Rectal smooth muscle tissue (tissue), 1 donor: ENCODE measurements at regions not wholly inside any gene's neighbourhood (a gene's known extent, or its start where the extent isn't known, plus 50 kb on each side); places are given as distances from the start of the nearest gene placed in this dataset.

Source experiments
- H3K27ac ChIP-seq: one replicate; pipeline ENCODE4 v1.7.0; 2013; ENCODE audit warnings: low read depth, low read length, inconsistent platforms
- H3K27me3 ChIP-seq: one replicate; pipeline ENCODE4 v1.7.0; 2013; ENCODE audit warnings: low read length; ENCODE audit not compliant: control insufficient read depth, insufficient read depth
- H3K36me3 ChIP-seq: one replicate; pipeline ENCODE4 v1.7.0; 2013; ENCODE audit warnings: low read length; ENCODE audit not compliant: control insufficient read depth, insufficient read depth
- H3K4me1 ChIP-seq: one replicate; pipeline ENCODE4 v1.7.0; 2013; ENCODE audit warnings: low read length; ENCODE audit not compliant: control insufficient read depth, insufficient read depth
- H3K4me3 ChIP-seq: one replicate; pipeline ENCODE4 v1.7.0; 2013; ENCODE audit warnings: low read length
- H3K9ac ChIP-seq: one replicate; pipeline ENCODE4 v1.7.0; 2013; ENCODE audit warnings: low read length

DNA sequence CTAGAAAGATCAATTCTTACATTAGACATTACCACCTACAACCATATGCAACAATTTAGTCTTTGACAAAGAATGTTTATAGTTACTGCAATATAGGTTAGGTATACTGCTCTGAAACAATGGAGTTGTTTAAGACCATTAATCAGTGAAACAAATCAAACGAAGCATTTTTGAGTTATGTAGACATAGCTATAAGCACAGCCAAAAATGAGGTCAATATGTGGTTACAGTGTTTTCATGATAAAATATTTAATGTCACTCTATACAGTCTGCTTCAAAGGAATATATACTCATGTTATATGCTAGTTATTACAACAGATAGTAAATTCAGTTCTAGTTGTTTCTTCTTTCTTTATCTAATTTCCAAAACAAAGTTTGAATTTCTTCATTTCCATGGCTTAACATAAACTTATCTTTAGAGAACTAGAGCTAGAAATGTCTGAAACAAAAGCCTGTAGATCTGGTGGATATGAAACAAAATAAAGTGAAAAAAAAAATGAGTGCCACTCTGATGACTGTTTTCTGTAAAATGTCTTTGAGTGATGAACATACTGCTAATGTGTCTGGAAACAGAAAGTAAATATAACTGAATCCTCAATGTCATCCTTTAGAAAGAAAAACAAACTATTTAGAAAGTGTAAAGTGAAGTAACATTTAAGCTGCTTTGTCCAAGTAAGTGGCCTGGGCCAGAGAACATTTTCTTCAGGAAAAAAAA lies 809.0 kb downstream of the FAT4 start:
- no peaks in the 10 kb centered on the region for H3K4me1 ChIP-seq
- H3K9ac ChIP-seq: no peak overlapping the region
- H3K27me3 ChIP-seq: no peaks in the 10 kb centered on the region
- no peaks in the 10 kb centered on the region for H3K36me3 ChIP-seq
- H3K27ac ChIP-seq: no peak overlapping the region
- no peak overlapping the region for H3K4me3 ChIP-seq

- no peak overlapping the region for H3K4me3 ChIP-seq
- H3K27me3 ChIP-seq: no peaks in the 10 kb centered on the region
- H3K27ac ChIP-seq: no peak overlapping the region
- H3K36me3 ChIP-seq: no peaks in the 10 kb centered on the region
- H3K9ac ChIP-seq: no peak overlapping the region
- H3K4me1 ChIP-seq: no peaks in the 10 kb centered on the region
These were observed 810.1 kb downstream of the FAT4 start for GRCh38 chr4:126124818-126125217.

GRCh38 chr4:126130215-126130614 lies 815.5 kb downstream of the FAT4 start:
- no peak overlapping the region for H3K9ac ChIP-seq

GRCh38 chr4:126136922-126137781 lies 822.4 kb downstream of the FAT4 start:
- H3K9ac ChIP-seq: no peak overlapping the region
- no peaks in the 10 kb centered on the region for H3K27me3 ChIP-seq
- no peaks in the 10 kb centered on the region for H3K36me3 ChIP-seq
- H3K27ac ChIP-seq: no peak overlapping the region
- no peaks in the 10 kb centered on the region for H3K4me1 ChIP-seq
- no peak overlapping the region for H3K4me3 ChIP-seq

More at GRCh38 chr4:126130215-126130614, 815.5 kb downstream of the FAT4 start:
- no peaks in the 10 kb centered on the region for H3K36me3 ChIP-seq
- H3K27me3 ChIP-seq: no peaks in the 10 kb centered on the region
- no peak overlapping the region for H3K4me3 ChIP-seq
- no peaks in the 10 kb centered on the region for H3K4me1 ChIP-seq
- no peak overlapping the region for H3K27ac ChIP-seq

DNA sequence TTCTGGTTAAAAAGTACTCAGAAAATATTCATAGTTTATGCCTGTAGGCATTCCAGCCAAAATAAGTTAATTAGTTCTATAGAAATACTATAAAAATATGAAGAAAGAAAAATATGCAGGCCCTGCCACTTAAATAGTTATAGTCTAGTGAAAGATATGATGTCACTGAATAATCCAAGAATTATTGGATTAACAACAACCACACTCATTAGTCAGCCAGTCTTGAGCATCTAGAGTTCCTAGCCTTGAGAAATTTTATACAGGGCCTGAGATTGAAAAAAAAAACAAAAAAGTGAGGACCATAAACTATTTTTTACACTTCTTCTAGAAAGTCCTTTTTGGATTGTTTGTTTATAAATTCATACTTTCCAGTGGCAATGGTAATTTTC lies 823.0 kb downstream of the FAT4 start:
- no peak overlapping the region for H3K27ac ChIP-seq
- no peaks in the 10 kb centered on the region for H3K36me3 ChIP-seq
- H3K9ac ChIP-seq: no peak overlapping the region
- H3K27me3 ChIP-seq: no peaks in the 10 kb centered on the region
- no peaks in the 10 kb centered on the region for H3K4me1 ChIP-seq
- H3K4me3 ChIP-seq: no peak overlapping the region

- H3K9ac ChIP-seq: no peak overlapping the region
- H3K36me3 ChIP-seq: no peaks in the 10 kb centered on the region
- H3K4me3 ChIP-seq: no peak overlapping the region
- H3K4me1 ChIP-seq: no peaks in the 10 kb centered on the region
- H3K27me3 ChIP-seq: no peaks in the 10 kb centered on the region
- no peak overlapping the region for H3K27ac ChIP-seq
These were observed 829.9 kb downstream of the FAT4 start for GRCh38 chr4:126144543-126145237.

DNA sequence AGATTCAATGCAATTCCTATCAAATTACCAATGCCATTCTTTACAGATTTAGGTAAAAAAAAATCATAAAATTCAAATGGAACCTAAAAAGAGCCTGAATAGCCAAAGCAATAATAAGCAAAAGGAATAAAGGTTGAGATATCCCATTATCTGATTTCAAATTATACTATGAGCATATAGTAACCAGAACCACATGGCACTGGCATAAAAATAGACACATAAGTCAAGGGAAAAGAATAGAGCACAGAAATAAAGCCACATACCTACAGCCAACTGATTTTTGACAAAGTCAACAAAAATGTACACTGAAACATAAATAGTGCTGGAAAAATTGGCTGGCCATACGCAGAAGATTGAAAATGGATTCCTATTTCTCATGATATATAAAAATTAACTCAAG lies 853.7 kb downstream of the FAT4 start:
- Histone ChIP-seq H3K27ac (no peak overlapping the region), H3K9ac (no peak overlapping the region), H3K4me3 (no peak overlapping the region), H3K4me1 (no peaks in the 10 kb centered on the region), H3K27me3 (no peaks in the 10 kb centered on the region), H3K36me3 (no peaks in the 10 kb centered on the region)

- Histone ChIP-seq H3K36me3 (no peaks in the 10 kb centered on the region), H3K4me3 (no peak overlapping the region), H3K9ac (no peak overlapping the region), H3K27me3 (no peaks in the 10 kb centered on the region), H3K4me1 (no peaks in the 10 kb centered on the region), H3K27ac (no peak overlapping the region)
These were observed 857.4 kb downstream of the FAT4 start for GRCh38 chr4:126172126-126172525.

DNA sequence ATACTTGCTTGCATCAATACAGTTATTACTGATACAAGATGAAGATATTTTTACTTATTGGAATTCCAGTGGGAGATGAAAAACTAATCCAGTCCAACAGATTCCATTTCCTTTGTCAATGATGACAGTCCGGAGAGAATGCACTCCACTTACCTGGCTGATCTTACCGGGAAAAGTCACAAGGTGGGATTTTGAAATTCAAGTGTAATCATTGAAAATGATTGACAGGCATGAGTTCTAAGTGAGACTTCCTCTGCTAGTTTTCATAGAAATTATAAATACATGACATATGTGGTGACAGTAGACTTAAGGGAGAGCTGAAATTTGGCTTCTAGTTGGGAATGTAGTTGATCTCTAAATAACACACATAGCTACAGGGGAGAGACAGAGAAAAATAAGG lies 859.9 kb downstream of the FAT4 start:
- H3K4me3 ChIP-seq: no peak overlapping the region
- no peak overlapping the region for H3K27ac ChIP-seq
- no peaks in the 10 kb centered on the region for H3K4me1 ChIP-seq
- no peaks in the 10 kb centered on the region for H3K27me3 ChIP-seq
- no peak overlapping the region for H3K9ac ChIP-seq
- no peaks in the 10 kb centered on the region for H3K36me3 ChIP-seq

DNA sequence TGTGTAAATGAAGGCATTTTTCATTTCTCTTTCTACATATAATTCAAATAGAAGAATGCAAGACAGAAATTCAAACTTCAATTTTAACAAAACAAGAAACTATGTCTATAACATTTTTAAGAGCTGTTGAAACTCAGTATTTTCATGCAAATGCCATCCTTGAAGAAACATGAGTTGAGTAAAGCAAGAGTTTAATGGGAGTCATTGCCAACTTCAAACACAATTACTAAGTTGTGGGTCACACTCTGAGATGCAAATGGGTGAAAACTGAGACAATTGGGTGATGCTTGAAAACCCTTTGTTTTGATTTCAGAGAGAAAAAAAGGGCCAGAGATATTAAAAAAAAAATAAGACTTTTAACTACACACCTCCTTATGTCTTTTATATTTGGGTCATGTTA lies 865.9 kb downstream of the FAT4 start:
- no peak overlapping the region for H3K4me3 ChIP-seq
- no peaks in the 10 kb centered on the region for H3K36me3 ChIP-seq
- H3K27me3 ChIP-seq: no peaks in the 10 kb centered on the region
- no peak overlapping the region for H3K9ac ChIP-seq
- H3K27ac ChIP-seq: no peak overlapping the region
- peaks cover 2% of the 10 kb centered on the region for H3K4me1 ChIP-seq

DNA sequence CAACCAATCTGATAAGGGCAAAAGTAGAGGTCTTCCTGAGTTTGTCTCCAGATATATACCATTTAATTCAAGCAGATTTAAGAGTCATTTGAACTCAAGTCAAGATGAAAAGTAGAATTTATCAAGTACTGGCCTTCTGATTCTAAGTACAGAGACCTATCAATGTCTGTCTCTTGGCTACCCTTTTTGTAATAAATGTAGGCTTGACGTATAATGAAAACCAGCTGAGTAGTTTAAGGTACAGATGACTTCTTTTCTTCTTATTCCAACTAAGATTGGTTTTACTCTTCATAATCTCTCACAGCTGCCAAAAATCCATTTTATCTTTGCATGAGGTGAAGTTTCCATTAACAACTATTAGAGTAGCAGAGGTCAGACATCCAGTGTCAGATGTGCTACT lies 867.6 kb downstream of the FAT4 start:
- peaks cover 2% of the 10 kb centered on the region for H3K4me1 ChIP-seq
- H3K36me3 ChIP-seq: no peaks in the 10 kb centered on the region

GRCh38 chr4:126182786-126183185 lies 868.0 kb downstream of the FAT4 start:
- H3K27me3 ChIP-seq: no peaks in the 10 kb centered on the region
- H3K4me1 ChIP-seq: peaks cover 2% of the 10 kb centered on the region
- H3K9ac ChIP-seq: no peak overlapping the region
- no peak overlapping the region for H3K27ac ChIP-seq
- no peaks in the 10 kb centered on the region for H3K36me3 ChIP-seq
- H3K4me3 ChIP-seq: no peak overlapping the region

More for the DNA sequence above, 867.6 kb downstream of the FAT4 start:
- H3K4me3 ChIP-seq: no peak overlapping the region
- no peak overlapping the region for H3K9ac ChIP-seq
- H3K27me3 ChIP-seq: no peaks in the 10 kb centered on the region
- no peak overlapping the region for H3K27ac ChIP-seq
